ENCODE measurements at regions not wholly inside any gene's neighbourhood (a gene's known extent, or its start where the extent isn't known, plus 50 kb on each side); places are given as distances from the start of the nearest gene placed in this dataset.
A peak's percentile ranks its signal among the peaks of the same experiment; 100 is the strongest.
"Not testable (repeated sequence)": the region's sequence is repeated elsewhere in the genome, so short reads cannot be mapped to it uniquely, and the experiment has no call there.

GRCh38 chr1:214761030-214761429, 158.0 kb downstream of the CENPF start:
- H3K4me3 Mint-ChIP-seq (ENCODE audit: unreplicated experiment): no peak overlapping the region
- no peak for TF ChIP-seq CTCF (IDR thresholded peaks at IDR 0.05)
- no peak for DNase-seq (ENCODE audit: low spot score)
- no peak overlapping the region for H3K27ac Mint-ChIP-seq (ENCODE audit: unreplicated experiment)
- H3K4me1 Mint-ChIP-seq (ENCODE audit: low read depth): no peaks in the 10 kb centered on the region
- peaks cover 64% of the 10 kb centered on the region for H3K9me3 Mint-ChIP-seq (ENCODE audit: low read depth)
- no peaks in the 10 kb centered on the region for H3K27me3 Mint-ChIP-seq (ENCODE audit: low read depth)
- peaks cover 11% of the 10 kb centered on the region for H3K36me3 Mint-ChIP-seq (ENCODE audit: low read depth)

GRCh38 chr1:214762902-214763301, 159.9 kb downstream of the CENPF start:
- H3K4me3 Mint-ChIP-seq (ENCODE audit: unreplicated experiment): no peak overlapping the region
- no peak for DNase-seq (ENCODE audit: low spot score)
- H3K27ac Mint-ChIP-seq (ENCODE audit: unreplicated experiment): no peak overlapping the region
- no peaks in the 10 kb centered on the region for H3K4me1 Mint-ChIP-seq (ENCODE audit: low read depth)
- H3K9me3 Mint-ChIP-seq (ENCODE audit: low read depth): peaks cover 47% of the 10 kb centered on the region
- no peak for TF ChIP-seq CTCF (IDR thresholded peaks at IDR 0.05)
- peaks cover 3% of the 10 kb centered on the region for H3K27me3 Mint-ChIP-seq (ENCODE audit: low read depth)
- peaks cover 11% of the 10 kb centered on the region for H3K36me3 Mint-ChIP-seq (ENCODE audit: low read depth)

- H3K4me3 Mint-ChIP-seq (ENCODE audit: unreplicated experiment): no peak overlapping the region
- H3K36me3 Mint-ChIP-seq (ENCODE audit: low read depth): peaks cover 11% of the 10 kb centered on the region
- no peaks in the 10 kb centered on the region for H3K4me1 Mint-ChIP-seq (ENCODE audit: low read depth)
- peak; percentile 83 for DNase-seq (ENCODE audit: low spot score)
- peaks cover 9% of the 10 kb centered on the region for H3K27me3 Mint-ChIP-seq (ENCODE audit: low read depth)
- TF ChIP-seq CTCF (IDR thresholded peaks at IDR 0.05): no peak
- H3K9me3 Mint-ChIP-seq (ENCODE audit: low read depth): peaks cover 42% of the 10 kb centered on the region
- no peak overlapping the region for H3K27ac Mint-ChIP-seq (ENCODE audit: unreplicated experiment)
Observed at GRCh38 chr1:214764502-214764901, 161.5 kb downstream of the CENPF start.

GRCh38 chr1:214767221-214767620, 164.2 kb downstream of the CENPF start:
- Mint-ChIP-seq H3K4me1 (ENCODE audit: low read depth) (no peaks in the 10 kb centered on the region), H3K4me3 (ENCODE audit: unreplicated experiment) (no peak overlapping the region), H3K36me3 (ENCODE audit: low read depth) (peaks cover 3% of the 10 kb centered on the region), H3K9me3 (ENCODE audit: low read depth) (peaks cover 20% of the 10 kb centered on the region), H3K27me3 (ENCODE audit: low read depth) (peaks cover 9% of the 10 kb centered on the region), H3K27ac (ENCODE audit: unreplicated experiment) (no peak overlapping the region)
- TF ChIP-seq CTCF (IDR thresholded peaks at IDR 0.05): no peak
- DNase-seq (ENCODE audit: low spot score): no peak

- H3K27me3 Mint-ChIP-seq (ENCODE audit: low read depth); H3K36me3 Mint-ChIP-seq (ENCODE audit: low read depth); H3K27ac Mint-ChIP-seq (ENCODE audit: unreplicated experiment); H3K4me1 Mint-ChIP-seq (ENCODE audit: low read depth); H3K4me3 Mint-ChIP-seq (ENCODE audit: unreplicated experiment); H3K9me3 Mint-ChIP-seq (ENCODE audit: low read depth); DNase-seq (ENCODE audit: low spot score): not testable (repeated sequence)
Observed at GRCh38 chr1:214769666-214770065, 166.7 kb downstream of the CENPF start.

- Mint-ChIP-seq H3K27me3 (ENCODE audit: low read depth) (peaks cover 8% of the 10 kb centered on the region), H3K9me3 (ENCODE audit: low read depth) (peaks cover 4% of the 10 kb centered on the region), H3K36me3 (ENCODE audit: low read depth) (no peaks in the 10 kb centered on the region), H3K27ac (ENCODE audit: unreplicated experiment) (no peak overlapping the region), H3K4me1 (ENCODE audit: low read depth) (no peaks in the 10 kb centered on the region), H3K4me3 (ENCODE audit: unreplicated experiment) (no peak overlapping the region)
- no peak for DNase-seq (ENCODE audit: low spot score)
- TF ChIP-seq CTCF (IDR thresholded peaks at IDR 0.05): no peak
Observed at GRCh38 chr1:214777364-214777763, 174.4 kb downstream of the CENPF start.

Measured in chondrocyte (in vitro differentiated cells).